Keratinocyte (primary cell): ENCODE measurements at regions not wholly inside any gene's neighbourhood (a gene's known extent, or its start where the extent isn't known, plus 50 kb on each side); places are given as distances from the start of the nearest gene placed in this dataset.

Source experiments
- CTCF ChIP-seq, 3 experiments: IDR thresholded peaks in 1 of 3; conservative IDR thresholded peaks in 1 of 3; optimal IDR thresholded peaks in 1 of 3; 2 replicates in 2 of 3; 3 replicates in 1 of 3; pipeline versions ENCODE3 to v1.5.1; 2011; ENCODE audit warnings: low read length in 3 of 3, mild to moderate bottlenecking in 3 of 3, moderate library complexity in 2 of 3, control low read depth in 1 of 3, inconsistent platforms in 1 of 3; ENCODE audit not compliant: insufficient read depth in 2 of 3; ENCODE audit errors: extremely low read depth in 1 of 3
- EZH2 ChIP-seq: IDR thresholded peaks from one replicate; pipeline ENCODE4 v1.6.1; 2012; ENCODE audit warnings: inconsistent platforms, mild to moderate bottlenecking, low read length, moderate library complexity

DNA sequence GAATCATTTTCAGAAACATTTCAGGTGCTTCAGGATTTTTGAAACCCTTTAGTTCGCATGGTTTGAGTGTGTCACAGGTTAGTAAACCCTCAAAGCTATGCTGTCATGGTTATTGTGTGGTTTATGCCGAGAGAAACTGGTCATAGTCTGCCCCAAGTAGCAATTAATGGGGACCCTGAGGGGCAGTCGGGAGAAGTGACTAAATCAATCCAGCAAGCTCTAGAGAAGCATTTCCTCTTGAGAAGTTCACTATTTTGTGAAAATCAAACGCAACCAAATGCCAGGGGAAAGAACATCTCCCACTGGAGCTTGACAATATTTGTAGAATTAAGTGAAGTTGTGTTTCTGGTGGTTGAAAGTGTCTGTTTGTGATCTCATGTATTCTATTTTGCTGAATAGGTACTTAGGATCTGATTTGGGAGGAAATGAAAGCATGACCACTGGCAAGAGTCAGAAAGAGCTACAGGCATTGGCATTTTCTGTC, 63.0 kb upstream of the BACH1 start:
- TF ChIP-seq CTCF (optimal IDR thresholded peaks at IDR 0.05 in 1 of 3, IDR thresholded peaks at IDR 0.05 in 1 of 3, conservative IDR thresholded peaks at IDR 0.05 in 1 of 3; ENCODE audit: extremely low read depth in 1 of 3, insufficient read depth in 2 of 3, low read length in 3 of 3) (no peak), EZH2 (no peak)
